GM23338 (cell line): ENCODE measurements at regions not wholly inside any gene's neighbourhood (a gene's known extent, or its start where the extent isn't known, plus 50 kb on each side); places are given as distances from the start of the nearest gene placed in this dataset.

Experiments
- CREB1 ChIP-seq: fragments of 250-450 bp; sonication (Bioruptor Pico); IDR thresholded peaks from 2 replicates; pipeline ENCODE4 v1.5.0; 2020; ENCODE audit warnings: low read depth, mild to moderate bottlenecking, moderate library complexity
- EZH2phosphoT487 ChIP-seq: fragments of 200-600 bp; sonication (generic); IDR thresholded peaks from one replicate; pipeline ENCODE4 v1.8.1; 2018; ENCODE audit warnings: antibody characterized with exemption; ENCODE audit not compliant: unreplicated experiment
- TF ChIP-seq, protein P1 (sequence below): IDR thresholded peaks from one replicate; pipeline ENCODE4 v1.6.1; 2018; ENCODE audit warnings: antibody characterized with exemption; ENCODE audit not compliant: unreplicated experiment
- TF ChIP-seq, protein P2 (sequence below), 2 experiments: fragments of 200-600 bp in 1 of 2; sonication (generic) in 1 of 2; conservative IDR thresholded peaks; 2 replicates each; pipeline versions ENCODE4 v1.5.1 to v1.6.1; 2016 to 2017; ENCODE audit warnings: antibody characterized with exemption in 2 of 2, low read depth in 2 of 2, mild to moderate bottlenecking in 2 of 2, moderate library complexity in 1 of 2

DNA sequence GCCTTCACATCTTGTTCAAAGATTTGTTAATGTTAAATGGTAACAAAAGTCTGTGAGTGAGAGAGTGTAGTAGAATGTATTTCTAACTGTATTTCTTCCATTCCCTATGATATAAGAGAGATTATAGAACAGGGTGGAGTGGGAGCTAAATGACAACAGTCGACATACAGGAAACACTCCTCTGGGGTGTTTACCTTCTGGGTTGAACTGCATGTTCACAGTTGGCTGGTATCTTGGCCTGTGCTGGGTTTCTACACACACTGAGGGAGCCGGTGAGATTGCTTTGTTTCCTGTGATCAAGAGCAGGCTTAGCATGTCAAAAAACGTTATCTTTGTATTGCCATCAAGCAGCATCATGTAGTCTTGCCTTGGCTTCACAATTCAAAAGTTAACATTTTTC lies 274.3 kb upstream of the FAR2 start:
- TF ChIP-seq, protein P1, sequence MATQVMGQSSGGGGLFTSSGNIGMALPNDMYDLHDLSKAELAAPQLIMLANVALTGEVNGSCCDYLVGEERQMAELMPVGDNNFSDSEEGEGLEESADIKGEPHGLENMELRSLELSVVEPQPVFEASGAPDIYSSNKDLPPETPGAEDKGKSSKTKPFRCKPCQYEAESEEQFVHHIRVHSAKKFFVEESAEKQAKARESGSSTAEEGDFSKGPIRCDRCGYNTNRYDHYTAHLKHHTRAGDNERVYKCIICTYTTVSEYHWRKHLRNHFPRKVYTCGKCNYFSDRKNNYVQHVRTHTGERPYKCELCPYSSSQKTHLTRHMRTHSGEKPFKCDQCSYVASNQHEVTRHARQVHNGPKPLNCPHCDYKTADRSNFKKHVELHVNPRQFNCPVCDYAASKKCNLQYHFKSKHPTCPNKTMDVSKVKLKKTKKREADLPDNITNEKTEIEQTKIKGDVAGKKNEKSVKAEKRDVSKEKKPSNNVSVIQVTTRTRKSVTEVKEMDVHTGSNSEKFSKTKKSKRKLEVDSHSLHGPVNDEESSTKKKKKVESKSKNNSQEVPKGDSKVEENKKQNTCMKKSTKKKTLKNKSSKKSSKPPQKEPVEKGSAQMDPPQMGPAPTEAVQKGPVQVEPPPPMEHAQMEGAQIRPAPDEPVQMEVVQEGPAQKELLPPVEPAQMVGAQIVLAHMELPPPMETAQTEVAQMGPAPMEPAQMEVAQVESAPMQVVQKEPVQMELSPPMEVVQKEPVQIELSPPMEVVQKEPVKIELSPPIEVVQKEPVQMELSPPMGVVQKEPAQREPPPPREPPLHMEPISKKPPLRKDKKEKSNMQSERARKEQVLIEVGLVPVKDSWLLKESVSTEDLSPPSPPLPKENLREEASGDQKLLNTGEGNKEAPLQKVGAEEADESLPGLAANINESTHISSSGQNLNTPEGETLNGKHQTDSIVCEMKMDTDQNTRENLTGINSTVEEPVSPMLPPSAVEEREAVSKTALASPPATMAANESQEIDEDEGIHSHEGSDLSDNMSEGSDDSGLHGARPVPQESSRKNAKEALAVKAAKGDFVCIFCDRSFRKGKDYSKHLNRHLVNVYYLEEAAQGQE: no peak
- TF ChIP-seq EZH2phosphoT487 (no peak), CREB1 (CRISPR knock-in tag) (no peak)
- TF ChIP-seq, protein P2, sequence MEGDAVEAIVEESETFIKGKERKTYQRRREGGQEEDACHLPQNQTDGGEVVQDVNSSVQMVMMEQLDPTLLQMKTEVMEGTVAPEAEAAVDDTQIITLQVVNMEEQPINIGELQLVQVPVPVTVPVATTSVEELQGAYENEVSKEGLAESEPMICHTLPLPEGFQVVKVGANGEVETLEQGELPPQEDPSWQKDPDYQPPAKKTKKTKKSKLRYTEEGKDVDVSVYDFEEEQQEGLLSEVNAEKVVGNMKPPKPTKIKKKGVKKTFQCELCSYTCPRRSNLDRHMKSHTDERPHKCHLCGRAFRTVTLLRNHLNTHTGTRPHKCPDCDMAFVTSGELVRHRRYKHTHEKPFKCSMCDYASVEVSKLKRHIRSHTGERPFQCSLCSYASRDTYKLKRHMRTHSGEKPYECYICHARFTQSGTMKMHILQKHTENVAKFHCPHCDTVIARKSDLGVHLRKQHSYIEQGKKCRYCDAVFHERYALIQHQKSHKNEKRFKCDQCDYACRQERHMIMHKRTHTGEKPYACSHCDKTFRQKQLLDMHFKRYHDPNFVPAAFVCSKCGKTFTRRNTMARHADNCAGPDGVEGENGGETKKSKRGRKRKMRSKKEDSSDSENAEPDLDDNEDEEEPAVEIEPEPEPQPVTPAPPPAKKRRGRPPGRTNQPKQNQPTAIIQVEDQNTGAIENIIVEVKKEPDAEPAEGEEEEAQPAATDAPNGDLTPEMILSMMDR (conservative IDR thresholded peaks at IDR 0.05; ENCODE audit: low read depth in 2 of 2): no peak
